RPMI7951 (cell line): ENCODE measurements at regions not wholly inside any gene's neighbourhood (a gene's known extent, or its start where the extent isn't known, plus 50 kb on each side); places are given as distances from the start of the nearest gene placed in this dataset.

Experiments used
- DNase-seq: peaks from one replicate; pipeline ENCODE4 v3.0.0-alpha.2; 2012; ENCODE audit warnings: low read depth

GRCh38 chr5:61964201-61964600 is 341.8 kb upstream of the KIF2A start:
- DNase-seq, result peak; percentile 21

- no peak for DNase-seq
These were observed 340.9 kb upstream of the KIF2A start for GRCh38 chr5:61965069-61965468.

- DNase-seq, result no peak
These were observed 340.5 kb upstream of the KIF2A start for GRCh38 chr5:61965490-61965889.

DNA sequence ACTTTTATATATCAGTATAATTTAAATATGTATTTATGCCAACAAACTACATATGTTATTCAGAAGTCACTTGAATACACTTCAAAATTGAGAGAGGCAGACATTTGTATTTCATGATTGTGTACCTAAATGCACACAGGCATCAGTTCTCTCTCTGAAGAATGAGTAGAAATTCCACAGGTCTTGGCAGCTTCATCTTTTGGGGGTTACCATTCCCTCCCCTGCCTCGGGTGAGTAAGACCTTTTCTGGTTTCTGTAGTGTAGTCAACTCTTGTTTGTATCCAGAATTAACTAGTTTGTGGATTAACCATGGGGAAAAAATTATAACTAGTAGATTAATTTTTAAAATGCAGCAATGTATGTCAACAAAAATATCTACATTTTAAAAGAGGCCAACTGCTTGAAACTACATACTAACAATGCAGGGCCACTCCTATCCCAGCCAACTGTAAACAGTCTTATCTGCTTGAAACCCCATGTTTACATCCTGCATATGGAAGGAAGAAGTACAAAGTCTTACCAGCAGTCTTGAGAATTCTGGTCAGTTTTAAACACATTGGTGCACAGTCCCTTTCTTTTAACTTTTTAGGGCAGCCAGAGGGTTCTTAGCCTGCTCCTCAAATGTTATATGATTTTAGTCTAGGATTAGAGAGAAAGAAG is 339.6 kb upstream of the KIF2A start:
- DNase-seq, result no peak

DNA sequence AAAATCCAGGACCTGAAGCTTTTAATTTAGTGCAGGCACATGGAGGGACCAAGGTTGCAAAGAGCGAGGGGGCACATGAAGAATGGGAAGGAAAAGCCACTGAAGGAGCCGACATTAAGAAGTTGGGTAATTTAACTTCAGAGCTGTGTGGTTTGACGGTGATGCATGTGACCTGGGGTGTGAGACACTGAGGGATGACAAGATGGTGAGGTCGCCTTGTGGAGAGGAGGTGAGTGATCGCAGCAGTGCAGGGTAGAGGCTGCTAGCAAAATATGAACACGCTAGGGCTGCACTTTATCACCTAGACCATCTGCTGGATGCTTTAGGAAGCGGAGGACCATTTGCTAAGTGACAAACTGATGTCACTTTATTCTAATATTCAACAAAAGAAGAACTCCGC is 339.0 kb upstream of the KIF2A start:
- no peak for DNase-seq

- no peak for DNase-seq
These were observed 338.3 kb upstream of the KIF2A start for GRCh38 chr5:61967681-61968080.

- DNase-seq, result peak; percentile 10
These were observed 336.7 kb upstream of the KIF2A start for GRCh38 chr5:61969347-61969746.

GRCh38 chr5:61969755-61970154 is 336.3 kb upstream of the KIF2A start:
- DNase-seq, result no peak

DNA sequence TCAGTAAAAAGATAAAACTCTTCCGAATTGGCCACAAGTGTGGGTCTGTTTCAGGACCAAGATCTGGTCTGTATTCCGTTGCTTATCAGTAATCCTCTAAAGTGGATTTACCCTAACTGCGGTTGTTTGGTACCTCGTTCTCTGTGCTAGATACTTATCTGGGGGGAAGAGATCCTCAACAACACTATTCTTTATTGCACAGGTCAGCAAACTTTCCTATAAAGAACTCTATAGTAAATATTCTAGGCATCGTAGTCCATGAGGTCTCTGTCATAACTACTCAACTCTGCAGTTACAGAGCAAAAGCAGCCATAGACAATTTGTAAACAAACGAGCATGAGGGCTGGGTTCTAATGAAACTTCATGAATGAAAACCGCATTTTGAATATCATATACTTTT is 335.8 kb upstream of the KIF2A start:
- no peak for DNase-seq

GRCh38 chr5:61974680-61975079 is 331.3 kb upstream of the KIF2A start:
- no peak for DNase-seq

GRCh38 chr5:61981886-61982285 is 324.1 kb upstream of the KIF2A start:
- no peak for DNase-seq

DNA sequence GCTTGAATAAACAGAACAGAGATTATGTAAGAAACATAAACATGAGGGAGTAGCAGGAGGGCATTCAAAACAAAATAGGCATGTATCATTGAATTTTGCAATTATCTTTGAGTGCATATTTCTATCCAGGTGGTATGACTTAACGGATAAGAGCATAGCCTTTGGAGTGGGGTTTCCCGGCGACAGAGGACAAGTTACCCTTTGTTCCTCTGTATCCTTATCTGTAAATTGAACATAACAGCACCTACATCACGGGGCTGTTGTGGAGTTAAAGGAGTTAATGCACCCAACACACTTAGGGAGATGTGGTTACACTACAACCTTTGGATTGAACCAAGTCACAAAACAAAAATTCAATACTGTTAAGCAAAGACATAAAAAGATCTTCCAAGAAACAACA is 314.6 kb upstream of the KIF2A start:
- DNase-seq, result no peak

DNA sequence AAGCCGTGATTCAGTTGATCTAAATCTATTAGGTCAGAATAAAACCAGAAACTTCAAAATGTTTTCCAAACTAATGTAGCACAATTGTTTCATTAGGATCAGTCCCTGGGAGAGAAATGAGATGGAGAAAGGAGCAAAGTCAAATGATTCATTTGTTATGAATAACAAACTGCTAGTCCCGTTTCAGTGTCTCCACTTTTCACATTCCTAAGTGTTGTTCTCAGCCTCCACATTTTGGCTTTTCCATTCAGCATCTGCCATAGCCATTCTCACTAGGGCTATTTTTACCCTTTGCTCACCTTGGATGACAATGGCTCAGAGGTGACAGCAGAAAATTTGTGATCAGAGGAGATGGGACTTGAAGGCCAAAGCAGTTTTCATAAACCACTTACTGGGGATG is 314.1 kb upstream of the KIF2A start:
- no peak for DNase-seq

GRCh38 chr5:61993295-61993927 is 312.6 kb upstream of the KIF2A start:
- peak; percentile 4 for DNase-seq

DNA sequence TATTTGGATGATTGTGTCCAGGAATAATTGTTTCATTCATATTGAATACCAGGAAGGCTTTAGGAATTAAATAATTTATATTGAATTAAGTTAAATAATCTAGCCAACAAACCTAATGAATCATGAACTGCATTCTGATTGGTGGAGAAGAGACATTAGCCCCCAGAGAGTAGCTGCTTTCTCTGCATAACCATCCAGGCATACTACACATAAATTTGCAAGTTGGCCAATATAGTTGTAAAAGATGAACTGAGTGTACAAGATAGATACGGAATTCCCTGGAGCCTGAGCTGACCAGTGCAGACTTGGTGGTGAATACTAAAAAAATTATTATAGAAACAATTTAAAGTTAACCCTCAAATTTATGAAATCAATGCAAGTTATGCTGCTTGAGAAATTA is 311.8 kb upstream of the KIF2A start:
- no peak for DNase-seq

GRCh38 chr5:61995486-61995885 is 310.5 kb upstream of the KIF2A start:
- no peak for DNase-seq

DNA sequence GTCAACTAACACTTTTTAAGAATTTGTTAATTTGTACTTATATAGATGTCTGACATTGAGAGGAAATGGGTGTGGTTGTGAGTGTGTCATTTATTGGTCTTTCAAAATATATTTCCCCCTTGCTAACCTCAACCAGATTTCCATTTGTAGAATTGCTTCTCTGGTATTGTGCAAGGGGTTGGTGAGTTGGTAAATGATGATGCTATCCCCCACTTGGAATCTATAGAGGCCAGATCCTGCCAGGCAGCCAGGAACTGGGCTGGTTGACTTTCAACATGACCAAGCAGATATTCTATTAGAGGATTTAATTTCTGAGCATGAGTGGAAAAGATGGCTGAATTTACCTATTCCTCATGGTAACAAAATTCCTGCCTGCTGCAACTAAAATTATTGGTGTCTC is 306.6 kb upstream of the KIF2A start:
- DNase-seq, result no peak

GRCh38 chr5:62000646-62001045 is 305.4 kb upstream of the KIF2A start:
- no peak for DNase-seq

DNA sequence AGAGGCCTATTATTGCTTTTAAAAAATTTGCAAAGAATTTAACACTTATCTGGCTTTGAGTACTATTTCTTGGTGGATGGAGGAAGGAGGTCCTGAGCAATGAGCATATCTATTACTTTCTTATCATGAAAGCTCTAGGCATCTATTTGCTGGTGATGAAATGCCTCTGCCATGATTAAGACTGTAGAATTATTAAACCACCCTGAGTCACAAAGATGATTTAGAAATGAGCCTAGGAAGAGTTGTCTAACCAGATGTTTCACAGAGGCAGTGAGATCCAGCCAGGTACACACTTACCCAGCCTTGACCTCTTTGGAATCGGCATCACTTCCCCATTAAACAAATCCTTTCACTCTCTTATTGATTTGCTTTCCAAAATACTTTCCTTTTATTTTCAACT is 304.4 kb upstream of the KIF2A start:
- no peak for DNase-seq

- no peak for DNase-seq
These were observed 303.6 kb upstream of the KIF2A start for GRCh38 chr5:62002436-62002835.

- DNase-seq, result no peak
These were observed 300.5 kb upstream of the KIF2A start for GRCh38 chr5:62005551-62005950.

DNA sequence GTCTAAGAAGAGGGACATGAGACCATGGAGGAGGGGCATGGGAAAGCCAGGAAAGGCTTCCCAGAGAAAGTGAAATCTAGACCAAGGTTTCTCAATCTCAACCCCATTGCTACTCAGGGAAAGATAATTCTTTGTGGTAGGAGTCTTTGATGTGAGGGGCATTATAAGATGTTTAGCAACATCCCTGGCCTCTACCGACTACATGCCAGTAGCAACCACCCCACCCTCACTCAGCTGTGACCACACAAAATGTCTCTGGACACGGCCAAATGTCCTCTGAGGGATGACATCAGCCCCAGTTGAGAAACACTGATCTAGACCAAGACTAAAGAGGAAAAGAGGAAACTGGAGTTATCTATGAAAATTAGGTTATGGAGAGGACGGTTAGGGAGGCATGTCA is 298.5 kb upstream of the KIF2A start:
- no peak for DNase-seq

DNA sequence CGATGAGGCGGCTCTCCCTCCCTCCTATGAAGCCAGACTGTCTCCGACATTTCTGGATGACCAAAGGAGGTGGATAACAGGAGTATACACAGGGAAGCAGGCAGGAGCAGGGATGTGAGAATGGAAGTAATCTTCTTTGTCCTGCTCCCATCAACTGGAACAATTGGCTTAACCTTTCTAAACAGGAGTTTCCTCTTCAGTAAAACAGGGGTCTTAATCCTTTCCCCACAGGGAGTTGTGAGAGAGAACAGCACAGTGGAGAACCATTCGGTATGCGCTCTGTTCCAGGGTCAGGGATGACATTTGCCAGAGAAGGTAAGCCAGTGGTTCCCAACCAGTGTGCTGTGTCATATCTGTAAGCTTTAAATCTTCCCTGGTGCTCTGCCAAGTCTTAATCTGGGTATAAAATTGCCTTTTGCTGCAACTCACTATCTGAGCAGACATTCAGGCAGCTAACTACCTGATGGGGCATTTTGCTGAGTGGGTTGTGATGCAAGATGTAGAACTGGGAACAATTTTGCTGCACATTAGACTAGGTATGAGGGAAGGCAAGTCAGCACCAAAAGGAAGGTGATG is 294.8 kb upstream of the KIF2A start:
- no peak for DNase-seq

- no peak for DNase-seq
These were observed 288.9 kb upstream of the KIF2A start for GRCh38 chr5:62017092-62017491.
